Keratinocyte (primary cell): ENCODE measurements at regions not wholly inside any gene's neighbourhood (a gene's known extent, or its start where the extent isn't known, plus 50 kb on each side); places are given as distances from the start of the nearest gene placed in this dataset.

Experiments used
- DNase-seq: peaks from one replicate; pipeline ENCODE4 v3.0.0-alpha.2; 2011; ENCODE audit warnings: low read depth, missing footprints, low spot score
- FAIRE-seq: peaks from 2 replicates; lab custom pipeline; 2011; peaks lifted over from hg19 to GRCh38; lab: Jason Lieb, UNC
- H2AFZ ChIP-seq: 2 replicates; pipeline ENCODE4 v1.6.0; 2012; ENCODE audit warnings: low read length, control low read depth, inconsistent platforms; ENCODE audit not compliant: control insufficient read depth
- H3K27ac ChIP-seq: 2 replicates; pipeline ENCODE4 v1.5.1; 2011; ENCODE audit warnings: low read length; ENCODE audit not compliant: control insufficient read depth, insufficient read depth
- H3K27me3 ChIP-seq: 3 replicates; pipeline ENCODE4 v1.6.0; 2011; ENCODE audit warnings: low read length; ENCODE audit not compliant: control insufficient read depth, insufficient read depth; ENCODE audit errors: extremely low read depth
- H3K36me3 ChIP-seq, 2 experiments: 2 replicates in 1 of 2; 3 replicates in 1 of 2; pipeline ENCODE4 v1.5.1; 2011; ENCODE audit warnings: low read length in 2 of 2, mild to moderate bottlenecking in 1 of 2; ENCODE audit not compliant: control insufficient read depth in 2 of 2, insufficient read depth in 2 of 2; ENCODE audit errors: extremely low read depth in 1 of 2
- H3K4me1 ChIP-seq: 3 replicates; pipeline ENCODE4 v1.5.1; 2011; ENCODE audit warnings: low read length; ENCODE audit not compliant: control insufficient read depth, insufficient read depth; ENCODE audit errors: extremely low read depth
- H3K4me2 ChIP-seq: 3 replicates; pipeline ENCODE4 v1.6.0; 2011; ENCODE audit warnings: low read depth, low read length; ENCODE audit not compliant: control insufficient read depth, insufficient read depth; ENCODE audit errors: extremely low read depth
- H3K4me3 ChIP-seq, 3 experiments: fragments of 200-600 bp in 1 of 3; sonication (generic) in 1 of 3; 2 replicates in 2 of 3; 3 replicates in 1 of 3; pipeline ENCODE4 v1.5.1; 2011 to 2016; ENCODE audit warnings: low read length in 3 of 3, mild to moderate bottlenecking in 3 of 3, control low read depth in 2 of 3, inconsistent platforms in 1 of 3, low read depth in 1 of 3, mixed read lengths in 1 of 3, mixed run types in 1 of 3, moderate library complexity in 1 of 3; ENCODE audit not compliant: control insufficient read depth in 2 of 3, insufficient read depth in 2 of 3; ENCODE audit errors: extremely low read depth in 1 of 3
- H3K79me2 ChIP-seq: 2 replicates; pipeline ENCODE4 v1.6.0; 2012; ENCODE audit warnings: low read length; ENCODE audit not compliant: control insufficient read depth, insufficient read depth
- H3K9ac ChIP-seq: 3 replicates; pipeline ENCODE4 v1.6.0; 2011; ENCODE audit warnings: low read length; ENCODE audit not compliant: control insufficient read depth, insufficient read depth; ENCODE audit errors: extremely low read depth
- H3K9me1 ChIP-seq: 3 replicates; pipeline ENCODE4 v1.6.0; 2011; ENCODE audit warnings: low read length; ENCODE audit not compliant: control insufficient read depth, insufficient read depth; ENCODE audit errors: extremely low read depth
- H3K9me3 ChIP-seq: 2 replicates; pipeline ENCODE4 v1.5.1; 2012; ENCODE audit warnings: low read depth, low read length; ENCODE audit not compliant: control insufficient read depth
- H4K20me1 ChIP-seq: 3 replicates; pipeline ENCODE4 v1.6.0; 2011; ENCODE audit warnings: low read length; ENCODE audit not compliant: control insufficient read depth, insufficient read depth; ENCODE audit errors: extremely low read depth
- CTCF ChIP-seq, 3 experiments: IDR thresholded peaks in 1 of 3; conservative IDR thresholded peaks in 1 of 3; optimal IDR thresholded peaks in 1 of 3; 2 replicates in 2 of 3; 3 replicates in 1 of 3; pipeline versions ENCODE3 to v1.5.1; 2011; ENCODE audit warnings: low read length in 3 of 3, mild to moderate bottlenecking in 3 of 3, moderate library complexity in 2 of 3, control low read depth in 1 of 3, inconsistent platforms in 1 of 3; ENCODE audit not compliant: insufficient read depth in 2 of 3; ENCODE audit errors: extremely low read depth in 1 of 3
- EZH2 ChIP-seq: IDR thresholded peaks from one replicate; pipeline ENCODE4 v1.6.1; 2012; ENCODE audit warnings: inconsistent platforms, mild to moderate bottlenecking, low read length, moderate library complexity
- dilution Hi-C: fragments of 300-500 bp; cut with MboI; formaldehyde crosslinking; loops from one replicate; pipeline ENCODE4 v1.7.0; 2020; ENCODE audit warnings: low sequenced_read_pairs; ENCODE audit not compliant: extremely low pct_ligation_motif_present

- Histone ChIP-seq H2AFZ (no peak overlapping the region), H3K9me1 (no peaks in the 10 kb centered on the region), H3K27me3 (peaks cover 11% of the 10 kb centered on the region), H3K79me2 (no peaks in the 10 kb centered on the region), H3K4me3 (no peak overlapping the region), H3K27ac (no peak overlapping the region), H3K9ac (no peak overlapping the region), H3K4me1 (no peaks in the 10 kb centered on the region), H3K9me3 (no peaks in the 10 kb centered on the region), H3K4me2 (no peak overlapping the region), H3K36me3 (no peaks in the 10 kb centered on the region), H4K20me1 (no peaks in the 10 kb centered on the region)
- FAIRE-seq = no peak
- TF ChIP-seq EZH2 = no peak
- no peak for TF ChIP-seq CTCF (optimal IDR thresholded peaks at IDR 0.05 in 1 of 3, IDR thresholded peaks at IDR 0.05 in 1 of 3, conservative IDR thresholded peaks at IDR 0.05 in 1 of 3; ENCODE audit: extremely low read depth in 1 of 3, insufficient read depth in 2 of 3, low read length in 3 of 3)
- no peak for DNase-seq
- dilution Hi-C loops = no loop called here
These were observed 73.2 kb downstream of the VEGFA start for GRCh38 chr6:43843097-43843645.

DNA sequence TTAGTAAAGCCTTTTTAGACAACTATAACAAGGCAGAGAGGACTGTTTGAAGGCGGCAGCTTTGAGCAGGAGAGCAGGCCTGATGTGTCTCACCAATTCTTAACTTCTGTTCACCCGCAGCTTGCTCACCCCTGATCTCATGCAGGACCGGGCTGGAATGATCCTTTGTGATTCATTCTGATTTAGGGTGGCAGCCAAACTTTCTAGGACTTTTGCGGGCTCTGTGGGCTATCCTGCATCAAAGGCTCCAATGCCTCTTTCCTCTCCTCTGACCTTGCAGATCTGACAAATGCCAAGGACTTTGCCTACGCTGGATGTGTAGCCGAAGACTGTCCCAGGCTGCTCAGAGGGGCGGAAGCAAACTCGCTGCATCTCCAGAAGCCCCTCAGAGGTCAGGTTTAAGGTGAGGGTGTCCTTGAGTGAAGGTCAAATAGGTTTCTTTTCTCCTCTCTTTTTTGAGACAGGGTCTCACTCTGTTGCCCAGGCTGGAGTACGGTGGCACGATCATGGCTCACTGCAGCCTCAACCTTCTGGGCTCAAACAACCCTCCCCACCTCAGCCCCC is 72.3 kb downstream of the VEGFA start:
- dilution Hi-C loops = no loop called here
- TF ChIP-seq EZH2 = no peak
- TF ChIP-seq CTCF (optimal IDR thresholded peaks at IDR 0.05 in 1 of 3, IDR thresholded peaks at IDR 0.05 in 1 of 3, conservative IDR thresholded peaks at IDR 0.05 in 1 of 3; ENCODE audit: extremely low read depth in 1 of 3, insufficient read depth in 2 of 3, low read length in 3 of 3) = no peak
- no peak for FAIRE-seq
- DNase-seq = no peak
- Histone ChIP-seq H2AFZ (no peak overlapping the region), H3K4me2 (no peak overlapping the region), H3K9ac (no peak overlapping the region), H3K4me1 (no peaks in the 10 kb centered on the region), H3K27me3 (peaks cover 6% of the 10 kb centered on the region), H3K36me3 (no peaks in the 10 kb centered on the region), H3K4me3 (no peak overlapping the region), H3K9me3 (no peaks in the 10 kb centered on the region), H3K9me1 (no peaks in the 10 kb centered on the region), H3K27ac (no peak overlapping the region), H4K20me1 (no peaks in the 10 kb centered on the region), H3K79me2 (no peaks in the 10 kb centered on the region)
